KMS-11 (cell line): ENCODE measurements at regions not wholly inside any gene's neighbourhood (a gene's known extent, or its start where the extent isn't known, plus 50 kb on each side); places are given as distances from the start of the nearest gene placed in this dataset.

Source experiments
- H2AFZ ChIP-seq: fragments of 200-600 bp; sonication (generic); 2 replicates; pipeline ENCODE4 v1.6.1; 2016; ENCODE audit warnings: antibody characterized with exemption, mixed run types, low read depth
- H3K27ac ChIP-seq: fragments of 200-600 bp; sonication (generic); 2 replicates; pipeline ENCODE4 v1.6.1; 2016; ENCODE audit warnings: mild to moderate bottlenecking, mixed run types
- H3K27me3 ChIP-seq: fragments of 200-600 bp; sonication (generic); 2 replicates; pipeline ENCODE4 v1.6.1; 2017; ENCODE audit warnings: mild to moderate bottlenecking, low read depth, mixed run types, moderate library complexity; ENCODE audit not compliant: insufficient read depth
- H3K36me3 ChIP-seq: fragments of 200-600 bp; sonication (generic); 2 replicates; pipeline ENCODE4 v1.6.1; 2017; ENCODE audit warnings: mild to moderate bottlenecking, mixed run types; ENCODE audit not compliant: insufficient read depth
- H3K4me1 ChIP-seq: fragments of 200-600 bp; sonication (generic); 2 replicates; pipeline ENCODE4 v1.6.1; 2016; ENCODE audit warnings: mild to moderate bottlenecking, low read depth, mixed run types; ENCODE audit not compliant: poor library complexity, severe bottlenecking
- H3K4me2 ChIP-seq: fragments of 200-600 bp; sonication (generic); 2 replicates; pipeline ENCODE4 v1.7.0; 2016; ENCODE audit warnings: mild to moderate bottlenecking, mixed run types
- H3K4me3 ChIP-seq: fragments of 200-600 bp; sonication (generic); IDR thresholded peaks from 2 replicates; pipeline ENCODE4 v1.6.1; 2017; ENCODE audit warnings: low read depth, low read length, mixed read lengths; ENCODE audit not compliant: insufficient read depth
- H3K79me2 ChIP-seq: fragments of 200-600 bp; sonication (generic); 2 replicates; pipeline ENCODE4 v1.6.1; 2016; ENCODE audit warnings: low read depth, mixed run types; ENCODE audit not compliant: insufficient read depth
- H3K9ac ChIP-seq: fragments of 200-600 bp; sonication (generic); 2 replicates; pipeline ENCODE4 v1.6.1; 2016; ENCODE audit warnings: mild to moderate bottlenecking, mixed run types
- H4K20me1 ChIP-seq: fragments of 200-600 bp; sonication (generic); 2 replicates; pipeline ENCODE4 v1.6.1; 2016; ENCODE audit warnings: mild to moderate bottlenecking, mixed run types; ENCODE audit not compliant: insufficient read depth
- CTCF ChIP-seq: fragments of 200-600 bp; sonication (generic); conservative IDR thresholded peaks from 2 replicates; pipeline ENCODE4 v1.6.1; 2017; ENCODE audit warnings: low read depth, mild to moderate bottlenecking, antibody characterized with exemption, low read length, moderate library complexity, mixed read lengths

GRCh38 chr2:67706082-67706481, 308.9 kb downstream of the ETAA1 start:
- Histone ChIP-seq H2AFZ (no peak overlapping the region), H3K27me3 (no peaks in the 10 kb centered on the region), H3K27ac (no peak overlapping the region), H3K4me2 (no peak overlapping the region), H3K36me3 (no peaks in the 10 kb centered on the region), H3K4me1 (no peaks in the 10 kb centered on the region), H3K4me3 (no peak overlapping the region), H4K20me1 (no peaks in the 10 kb centered on the region), H3K79me2 (no peaks in the 10 kb centered on the region), H3K9ac (no peak overlapping the region)
- no peak for TF ChIP-seq CTCF

- no peak overlapping the region for H3K4me2 ChIP-seq
- no peaks in the 10 kb centered on the region for H3K4me1 ChIP-seq
- H3K9ac ChIP-seq, result no peak overlapping the region
- H3K36me3 ChIP-seq, result no peaks in the 10 kb centered on the region
- TF ChIP-seq CTCF, result no peak
- no peaks in the 10 kb centered on the region for H4K20me1 ChIP-seq
- H3K27me3 ChIP-seq, result no peaks in the 10 kb centered on the region
- no peak overlapping the region for H2AFZ ChIP-seq
- no peaks in the 10 kb centered on the region for H3K79me2 ChIP-seq
- H3K27ac ChIP-seq, result no peak overlapping the region
- H3K4me3 ChIP-seq, result no peak overlapping the region
These were observed 310.8 kb downstream of the ETAA1 start for GRCh38 chr2:67707896-67708295.

GRCh38 chr2:67709835-67710234, 312.7 kb downstream of the ETAA1 start:
- Histone ChIP-seq H3K36me3 (no peaks in the 10 kb centered on the region), H4K20me1 (no peaks in the 10 kb centered on the region), H2AFZ (no peak overlapping the region), H3K4me2 (no peak overlapping the region), H3K4me3 (no peak overlapping the region), H3K4me1 (no peaks in the 10 kb centered on the region), H3K9ac (no peak overlapping the region), H3K79me2 (no peaks in the 10 kb centered on the region), H3K27me3 (no peaks in the 10 kb centered on the region), H3K27ac (no peak overlapping the region)
- no peak for TF ChIP-seq CTCF

GRCh38 chr2:67712484-67712883, 315.4 kb downstream of the ETAA1 start:
- no peaks in the 10 kb centered on the region for H3K79me2 ChIP-seq
- H3K4me1 ChIP-seq, result no peaks in the 10 kb centered on the region
- no peaks in the 10 kb centered on the region for H3K36me3 ChIP-seq
- H3K4me2 ChIP-seq, result no peak overlapping the region
- no peaks in the 10 kb centered on the region for H3K27me3 ChIP-seq
- no peak overlapping the region for H3K9ac ChIP-seq
- H2AFZ ChIP-seq, result no peak overlapping the region
- no peak overlapping the region for H3K27ac ChIP-seq
- no peak overlapping the region for H3K4me3 ChIP-seq
- TF ChIP-seq CTCF, result no peak
- no peaks in the 10 kb centered on the region for H4K20me1 ChIP-seq

- H3K36me3 ChIP-seq, result no peaks in the 10 kb centered on the region
- no peak overlapping the region for H3K27ac ChIP-seq
- no peaks in the 10 kb centered on the region for H3K4me1 ChIP-seq
- no peak overlapping the region for H2AFZ ChIP-seq
- no peak overlapping the region for H3K4me3 ChIP-seq
- no peak for TF ChIP-seq CTCF
- no peak overlapping the region for H3K4me2 ChIP-seq
- no peak overlapping the region for H3K9ac ChIP-seq
- no peaks in the 10 kb centered on the region for H3K79me2 ChIP-seq
- no peaks in the 10 kb centered on the region for H3K27me3 ChIP-seq
- no peaks in the 10 kb centered on the region for H4K20me1 ChIP-seq
These were observed 316.2 kb downstream of the ETAA1 start for GRCh38 chr2:67713376-67713775.
